HEK293T (cell line): ENCODE measurements at regions not wholly inside any gene's neighbourhood (a gene's known extent, or its start where the extent isn't known, plus 50 kb on each side); places are given as distances from the start of the nearest gene placed in this dataset.
"Not testable (repeated sequence)": the region's sequence is repeated elsewhere in the genome, so short reads cannot be mapped to it uniquely, and the experiment has no call there.

Experiments used
- BHLHE40 ChIP-seq: fragments of 450-650 bp; IDR thresholded peaks from 2 replicates; pipeline ENCODE4 v1.6.1; 2016; ENCODE audit warnings: mild to moderate bottlenecking, moderate library complexity, borderline replicate concordance
- ELF4 ChIP-seq: fragments of 450-650 bp; IDR thresholded peaks from 2 replicates; pipeline ENCODE4 v1.6.1; 2017; ENCODE audit warnings: antibody characterized with exemption
- FOXA1 ChIP-seq: fragments of 450-650 bp; IDR thresholded peaks from 2 replicates; pipeline ENCODE4 v1.6.1; 2016; ENCODE audit warnings: mild to moderate bottlenecking
- NFRKB ChIP-seq: fragments of 450-650 bp; IDR thresholded peaks from 2 replicates; pipeline ENCODE4 v1.6.1; 2016; ENCODE audit warnings: mild to moderate bottlenecking, moderate library complexity
- ZNF384 ChIP-seq: fragments of 450-650 bp; IDR thresholded peaks from 2 replicates; pipeline ENCODE4 v1.6.1; 2016

GRCh38 chr2:111424851-111425309 lies 304.2 kb downstream of the BCL2L11 start:
- TF ChIP-seq BHLHE40, NFRKB, ELF4, ZNF384, FOXA1: not testable (repeated sequence)
